Activated naive CD8-positive, alpha-beta T cell treated with anti-CD3 and anti-CD28 coated beads, Interleukin-2, amount 10 ng/mL, durations not matched to agents 7 days and 5 days (primary cell): ENCODE measurements at regions not wholly inside any gene's neighbourhood (a gene's known extent, or its start where the extent isn't known, plus 50 kb on each side); places are given as distances from the start of the nearest gene placed in this dataset.

ENCODE experiments used
- ATAC-seq: fragments of 150-1000 bp; cut with Tn5 transposase; one replicate; pipeline ENCODE4 v1.10.0; 2021; ENCODE audit warnings: low read depth, moderate library complexity
- POLR2A ChIA-PET: fragments of 350-600 bp; sonication (Branson Sonifier 250); formaldehyde crosslinking; loops from one replicate; lab custom pipeline; 2021; ENCODE audit warnings: antibody characterized with exemption; lab: Charles Lee
- DNase-seq: peaks from one replicate; pipeline ENCODE4 v3.0.0; 2021
- H3K27ac Mint-ChIP-seq: one replicate; pipeline ENCODE4 v1.8.0; 2022; ENCODE audit warnings: mild to moderate bottlenecking, mixed read lengths
- H3K27me3 Mint-ChIP-seq: one replicate; pipeline ENCODE4 v1.8.0; 2022; ENCODE audit warnings: mild to moderate bottlenecking, moderate library complexity, mixed read lengths
- H3K36me3 Mint-ChIP-seq: one replicate; pipeline ENCODE4 v1.8.0; 2021; ENCODE audit warnings: mild to moderate bottlenecking, mixed read lengths
- H3K4me1 Mint-ChIP-seq: one replicate; pipeline ENCODE4 v1.8.0; 2021; ENCODE audit warnings: mixed read lengths
- H3K4me3 Mint-ChIP-seq: one replicate; pipeline ENCODE4 v1.8.0; 2022; ENCODE audit warnings: mild to moderate bottlenecking, moderate library complexity, mixed read lengths
- H3K9me3 Mint-ChIP-seq: one replicate; pipeline ENCODE4 v1.8.0; 2021; ENCODE audit warnings: mixed read lengths

DNA sequence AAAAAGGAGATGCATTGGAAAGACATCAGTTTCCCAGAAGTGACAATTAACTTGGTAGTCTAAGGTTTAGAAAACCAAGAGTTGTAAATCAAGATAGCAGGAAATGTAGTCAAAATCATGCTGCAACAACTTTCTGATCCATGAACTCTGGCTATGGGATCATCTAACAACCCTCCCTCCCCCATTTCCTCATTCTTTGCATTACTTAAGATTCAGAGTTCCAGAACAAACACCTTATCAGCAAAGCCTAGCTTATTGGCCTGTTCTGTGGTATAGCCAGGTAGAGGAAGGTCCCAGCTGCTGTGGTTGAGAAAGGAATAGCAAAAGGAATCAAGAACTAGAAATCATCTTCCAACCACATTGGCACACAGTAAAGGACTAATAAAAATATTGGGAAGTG, 651.1 kb downstream of the METTL15 start:
- Mint-ChIP-seq H3K9me3 (peaks cover 3% of the 10 kb centered on the region), H3K27ac (no peak overlapping the region), H3K36me3 (no peaks in the 10 kb centered on the region), H3K4me1 (no peaks in the 10 kb centered on the region), H3K27me3 (no peaks in the 10 kb centered on the region), H3K4me3 (no peak overlapping the region)
- POLR2A ChIA-PET: no interaction called here
- ATAC-seq: no peak
- DNase-seq: no peak

DNA sequence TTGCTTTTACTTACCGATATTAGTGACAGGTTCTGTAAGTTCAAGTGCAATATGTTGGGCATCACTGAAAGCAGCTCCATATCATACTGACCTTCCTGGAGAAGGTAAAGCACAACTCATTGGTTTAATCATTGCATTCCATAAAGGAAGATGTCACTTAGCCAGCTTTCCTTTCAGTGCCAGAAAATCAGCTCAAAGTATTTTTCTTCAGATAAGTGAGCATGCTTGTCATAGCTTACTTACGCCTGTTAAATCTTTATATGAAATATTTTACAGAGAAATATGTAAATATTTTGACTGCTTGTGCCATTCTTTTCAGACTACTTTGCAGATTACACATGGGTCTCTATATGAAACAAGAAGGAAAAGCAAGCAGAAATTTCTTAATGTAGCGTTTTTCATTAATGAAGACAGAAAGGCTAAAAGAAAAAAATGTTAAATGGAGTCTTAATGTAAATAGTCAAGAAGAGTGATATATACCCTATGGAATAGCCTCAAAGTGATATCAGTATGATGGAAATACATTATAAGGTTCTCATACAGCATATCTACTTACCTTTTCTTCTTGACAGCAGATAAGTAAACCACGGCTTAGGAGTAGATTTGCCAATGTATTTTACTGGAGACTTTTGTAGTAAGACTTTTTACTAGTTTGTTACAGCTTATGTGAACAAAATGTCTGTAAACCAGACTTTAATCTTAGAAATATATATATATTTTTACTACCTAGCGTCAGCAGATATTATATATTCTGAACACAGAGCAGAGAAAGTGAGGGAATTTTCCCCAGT, 649.7 kb downstream of the METTL15 start:
- no peaks in the 10 kb centered on the region for H3K36me3 Mint-ChIP-seq
- H3K4me3 Mint-ChIP-seq: no peak overlapping the region
- H3K4me1 Mint-ChIP-seq: no peaks in the 10 kb centered on the region
- no peak for DNase-seq
- H3K27ac Mint-ChIP-seq: no peak overlapping the region
- ATAC-seq: no peak
- H3K27me3 Mint-ChIP-seq: no peaks in the 10 kb centered on the region
- POLR2A ChIA-PET: no interaction called here
- peaks cover 8% of the 10 kb centered on the region for H3K9me3 Mint-ChIP-seq

DNA sequence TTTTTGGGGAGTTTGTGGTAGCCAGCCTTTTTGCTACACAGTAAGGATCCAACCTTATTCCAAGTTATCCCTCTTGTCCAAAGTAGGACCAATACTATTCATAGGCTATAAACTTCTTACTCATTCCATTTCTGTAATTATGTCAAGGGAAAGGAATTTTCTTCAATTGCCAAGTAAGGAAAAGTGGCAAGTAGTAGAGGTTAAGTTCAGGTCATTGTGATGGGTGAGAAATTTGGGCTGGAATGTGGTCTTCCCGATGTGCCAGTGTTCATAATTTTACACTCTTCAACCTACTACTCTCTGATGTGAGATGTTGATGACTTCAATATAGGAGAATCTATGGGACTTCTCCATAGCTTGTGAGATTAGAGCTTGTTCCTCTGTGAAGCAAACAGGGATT, 648.8 kb downstream of the METTL15 start:
- Mint-ChIP-seq H3K27me3 (no peaks in the 10 kb centered on the region), H3K27ac (no peak overlapping the region), H3K9me3 (peaks cover 8% of the 10 kb centered on the region), H3K4me1 (no peaks in the 10 kb centered on the region), H3K4me3 (no peak overlapping the region), H3K36me3 (no peaks in the 10 kb centered on the region)
- DNase-seq (no peak), ATAC-seq (no peak)
- POLR2A ChIA-PET: no interaction called here

DNA sequence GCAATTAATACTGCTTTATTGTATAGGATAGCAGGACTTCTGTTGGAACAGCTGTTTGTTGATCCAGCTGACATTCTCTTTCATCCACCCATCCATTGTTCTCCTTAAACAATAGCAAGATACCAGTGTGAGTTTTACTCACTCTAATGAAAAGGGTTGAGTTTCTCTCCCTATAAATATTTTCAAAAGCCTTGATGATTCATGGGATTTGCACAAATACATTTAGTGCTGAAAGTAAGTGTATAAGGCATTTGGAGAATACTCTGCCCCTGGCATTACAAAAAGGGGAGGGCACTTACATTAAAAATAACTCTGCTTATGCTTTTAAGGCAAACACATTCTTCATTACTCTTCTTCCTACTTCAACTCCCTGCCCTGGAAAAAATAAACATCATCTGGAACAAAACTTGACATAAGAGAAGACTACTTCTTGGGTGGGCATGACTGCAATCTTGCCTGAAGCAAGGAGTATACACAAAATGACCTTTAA, 634.9 kb downstream of the METTL15 start:
- Mint-ChIP-seq H3K4me3 (no peak overlapping the region), H3K36me3 (no peaks in the 10 kb centered on the region), H3K27ac (no peak overlapping the region), H3K27me3 (no peaks in the 10 kb centered on the region), H3K9me3 (no peaks in the 10 kb centered on the region), H3K4me1 (no peaks in the 10 kb centered on the region)
- POLR2A ChIA-PET: no interaction called here
- DNase-seq (no peak), ATAC-seq (no peak)

DNA sequence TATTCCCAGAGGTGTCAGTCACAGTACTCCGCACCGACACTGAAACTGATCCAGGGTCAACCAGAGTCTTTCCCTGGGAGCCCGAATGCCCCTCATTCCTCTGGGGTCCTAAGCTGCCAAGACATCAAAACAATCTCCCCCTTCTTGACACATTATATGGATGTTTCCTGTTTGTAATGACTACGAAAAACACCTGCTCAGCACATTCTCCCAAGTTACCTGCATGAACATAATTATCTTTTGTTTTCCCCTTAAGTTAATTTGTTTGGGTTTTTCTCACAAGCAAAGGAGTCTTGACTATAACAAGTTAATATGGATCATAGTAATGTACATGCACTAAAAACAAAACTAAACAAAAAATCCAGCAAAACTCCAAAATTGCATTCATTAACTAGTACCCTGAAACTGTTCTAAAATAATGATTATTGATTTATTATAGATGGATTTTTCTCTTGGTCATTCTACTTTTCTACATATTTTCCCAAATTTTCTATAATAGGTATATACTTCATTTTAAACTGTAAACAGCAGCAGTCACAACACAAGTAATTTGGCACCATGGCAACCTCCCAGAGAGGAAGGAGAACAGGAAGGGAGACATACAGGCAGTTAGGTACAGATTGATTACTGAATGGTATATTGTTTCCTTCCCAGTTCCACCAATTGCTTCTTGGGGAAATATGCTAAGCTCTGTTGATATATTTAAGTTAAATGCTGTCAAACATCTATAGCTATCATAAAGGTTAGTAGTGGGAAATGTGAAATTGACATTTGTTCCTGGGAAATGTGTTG, 631.5 kb downstream of the METTL15 start:
- no peaks in the 10 kb centered on the region for H3K27me3 Mint-ChIP-seq
- POLR2A ChIA-PET: no interaction called here
- H3K36me3 Mint-ChIP-seq: no peaks in the 10 kb centered on the region
- H3K4me1 Mint-ChIP-seq: no peaks in the 10 kb centered on the region
- ATAC-seq: no peak
- no peak overlapping the region for H3K4me3 Mint-ChIP-seq
- no peaks in the 10 kb centered on the region for H3K9me3 Mint-ChIP-seq
- no peak overlapping the region for H3K27ac Mint-ChIP-seq
- DNase-seq: no peak

DNA sequence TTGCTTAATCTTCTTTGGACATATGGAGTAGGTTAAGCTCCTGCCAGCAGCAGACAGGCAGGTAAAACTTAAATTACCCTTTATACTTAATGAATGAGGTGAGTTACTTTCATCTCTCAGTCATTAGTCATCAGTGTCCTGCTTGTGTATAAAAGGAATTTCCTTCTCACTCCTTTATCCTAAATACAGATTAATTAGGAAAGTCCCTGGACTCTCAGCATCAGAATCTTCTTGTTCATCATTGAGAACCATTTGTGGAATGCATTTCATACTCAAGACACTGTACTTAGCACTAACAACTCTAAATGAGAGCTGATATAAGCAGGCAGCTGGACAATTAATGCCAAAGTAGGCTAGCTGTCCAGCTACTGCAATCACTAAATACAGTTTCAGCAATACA, 630.4 kb downstream of the METTL15 start:
- Mint-ChIP-seq H3K27ac (no peak overlapping the region), H3K27me3 (no peaks in the 10 kb centered on the region), H3K4me1 (no peaks in the 10 kb centered on the region), H3K36me3 (no peaks in the 10 kb centered on the region), H3K9me3 (peaks cover 1% of the 10 kb centered on the region), H3K4me3 (no peak overlapping the region)
- DNase-seq (no peak), ATAC-seq (no peak)
- POLR2A ChIA-PET: no interaction called here

DNA sequence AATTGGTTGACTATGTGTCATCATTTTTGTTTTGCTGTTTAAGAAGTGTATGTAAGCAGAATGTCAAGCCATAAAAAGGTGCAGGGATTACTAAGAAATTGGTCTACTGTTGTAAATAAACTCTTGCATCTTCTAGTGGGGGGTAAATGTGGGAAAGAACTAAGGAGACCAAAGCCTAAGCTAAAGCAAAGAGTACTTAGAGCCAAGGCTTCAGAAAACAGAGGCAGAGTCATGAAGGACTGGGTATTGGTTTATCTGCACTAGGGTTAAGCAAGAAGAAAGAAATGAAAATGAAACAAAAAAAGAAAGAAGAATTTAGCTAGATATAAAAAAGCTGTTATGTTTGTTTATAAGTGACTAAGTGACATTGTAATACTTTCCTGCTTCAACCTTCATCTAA, 628.1 kb downstream of the METTL15 start:
- DNase-seq: no peak
- no peaks in the 10 kb centered on the region for H3K36me3 Mint-ChIP-seq
- H3K4me3 Mint-ChIP-seq: no peak overlapping the region
- no peaks in the 10 kb centered on the region for H3K27me3 Mint-ChIP-seq
- H3K4me1 Mint-ChIP-seq: no peaks in the 10 kb centered on the region
- ATAC-seq: no peak
- peaks cover 3% of the 10 kb centered on the region for H3K9me3 Mint-ChIP-seq
- POLR2A ChIA-PET: no interaction called here
- no peak overlapping the region for H3K27ac Mint-ChIP-seq

DNA sequence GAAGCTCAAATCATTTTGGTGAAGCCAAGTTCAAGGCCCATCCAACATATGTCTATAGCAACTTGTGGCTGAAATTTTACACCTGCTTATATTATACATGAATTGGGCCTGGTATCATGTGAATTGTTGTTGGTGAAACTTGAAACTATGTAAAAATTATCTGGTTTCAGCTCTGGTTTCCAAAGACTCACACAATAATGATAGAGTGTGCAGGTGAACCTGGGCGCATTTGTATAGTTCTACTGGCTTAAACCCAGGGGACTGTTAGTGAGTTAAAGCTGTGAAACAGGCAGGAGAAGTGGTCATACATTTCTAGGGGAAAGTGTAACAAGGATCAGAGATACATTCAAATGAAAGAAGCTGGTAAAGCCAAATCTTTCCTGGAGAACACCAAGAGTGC, 627.3 kb downstream of the METTL15 start:
- no peak overlapping the region for H3K27ac Mint-ChIP-seq
- no peak for DNase-seq
- POLR2A ChIA-PET: no interaction called here
- H3K27me3 Mint-ChIP-seq: no peaks in the 10 kb centered on the region
- H3K36me3 Mint-ChIP-seq: no peaks in the 10 kb centered on the region
- H3K4me1 Mint-ChIP-seq: no peaks in the 10 kb centered on the region
- ATAC-seq: no peak
- H3K4me3 Mint-ChIP-seq: no peak overlapping the region
- H3K9me3 Mint-ChIP-seq: peaks cover 3% of the 10 kb centered on the region

DNA sequence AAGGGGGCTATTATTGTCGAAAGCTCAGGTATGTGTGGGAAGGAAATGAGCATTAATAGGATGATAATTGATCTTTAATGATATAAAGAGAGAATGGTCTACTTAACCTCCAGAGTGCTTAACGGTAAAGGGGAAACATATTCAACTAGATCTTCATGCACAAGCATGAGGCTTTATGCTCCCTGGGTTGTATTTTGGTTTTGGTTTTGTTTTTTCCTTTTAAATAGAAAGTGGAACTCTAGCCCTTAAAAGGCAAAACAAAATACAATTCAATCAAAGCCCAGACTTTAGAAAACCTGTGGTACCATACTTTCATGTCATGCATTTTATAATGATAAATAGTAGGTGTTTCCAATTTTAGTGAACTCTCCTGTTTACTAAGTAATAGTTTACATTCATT, 622.7 kb downstream of the METTL15 start:
- Mint-ChIP-seq H3K4me3 (no peak overlapping the region), H3K9me3 (peaks cover 6% of the 10 kb centered on the region), H3K4me1 (no peaks in the 10 kb centered on the region), H3K36me3 (no peaks in the 10 kb centered on the region), H3K27ac (no peak overlapping the region), H3K27me3 (no peaks in the 10 kb centered on the region)
- no peak for ATAC-seq
- DNase-seq: no peak
- POLR2A ChIA-PET: no interaction called here

DNA sequence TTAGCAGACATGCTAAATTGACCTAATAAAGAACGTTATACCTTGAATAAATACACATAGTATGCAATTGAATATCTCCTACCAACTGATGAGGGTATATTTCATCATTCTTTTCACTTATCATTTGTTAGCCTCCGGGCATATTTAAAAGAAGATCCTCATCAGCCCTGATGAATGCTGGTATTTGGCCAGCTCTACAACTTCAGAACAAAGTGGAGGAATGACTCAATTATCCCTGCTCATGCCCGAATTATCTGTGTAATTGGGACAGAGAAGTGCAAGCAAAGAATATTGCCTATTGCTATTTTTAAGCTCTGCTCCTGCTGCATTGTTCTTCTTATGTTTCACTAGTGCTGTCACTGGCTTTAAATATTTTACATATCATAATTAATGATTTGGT, 622.1 kb downstream of the METTL15 start:
- H3K36me3 Mint-ChIP-seq: no peaks in the 10 kb centered on the region
- POLR2A ChIA-PET: no interaction called here
- no peak overlapping the region for H3K27ac Mint-ChIP-seq
- H3K27me3 Mint-ChIP-seq: no peaks in the 10 kb centered on the region
- ATAC-seq (no peak), DNase-seq (no peak)
- no peak overlapping the region for H3K4me3 Mint-ChIP-seq
- H3K9me3 Mint-ChIP-seq: peaks cover 6% of the 10 kb centered on the region
- no peaks in the 10 kb centered on the region for H3K4me1 Mint-ChIP-seq

DNA sequence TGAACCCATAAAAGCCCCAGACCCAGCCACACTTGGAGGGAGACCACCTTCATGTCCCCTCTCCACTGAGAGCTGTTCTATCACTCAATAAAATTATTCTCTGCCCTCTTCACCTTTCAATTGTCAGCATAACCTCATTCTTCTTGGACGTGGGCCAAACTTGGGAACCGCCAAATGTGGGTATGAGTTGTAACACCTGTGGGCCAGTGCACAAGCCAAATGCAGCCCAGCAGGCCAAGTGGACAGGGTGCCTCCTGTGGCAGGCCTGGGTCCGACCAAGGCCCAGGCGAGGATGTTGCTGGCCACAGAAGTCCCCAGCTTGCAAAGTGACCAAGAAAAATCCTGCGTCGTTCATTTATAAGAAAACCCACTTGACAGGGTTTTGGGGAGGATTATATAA, 621.2 kb downstream of the METTL15 start:
- Mint-ChIP-seq H3K27me3 (no peaks in the 10 kb centered on the region), H3K9me3 (peaks cover 6% of the 10 kb centered on the region), H3K36me3 (no peaks in the 10 kb centered on the region), H3K4me3 (no peak overlapping the region), H3K4me1 (no peaks in the 10 kb centered on the region), H3K27ac (no peak overlapping the region)
- POLR2A ChIA-PET: no interaction called here
- ATAC-seq (no peak), DNase-seq (no peak)

DNA sequence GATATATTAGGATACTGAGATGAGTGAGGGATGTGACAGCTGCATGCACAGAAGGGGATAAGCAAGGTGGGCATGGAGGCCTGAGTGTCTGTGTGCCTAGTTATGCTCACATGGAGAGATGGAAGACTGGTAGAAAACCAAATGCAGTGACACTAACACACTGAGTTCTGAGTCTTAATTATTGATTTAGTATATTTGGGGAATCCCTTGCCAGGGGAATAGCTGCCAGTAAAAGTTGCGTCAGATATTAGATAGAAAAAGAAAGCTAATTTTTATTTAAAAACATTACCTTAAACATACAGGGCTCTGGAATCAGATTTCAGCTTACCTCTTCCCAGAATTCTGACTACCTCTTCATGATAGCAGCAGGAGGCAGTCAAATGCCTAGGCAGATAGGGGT, 620.5 kb downstream of the METTL15 start:
- ATAC-seq: no peak
- peaks cover 5% of the 10 kb centered on the region for H3K9me3 Mint-ChIP-seq
- H3K36me3 Mint-ChIP-seq: no peaks in the 10 kb centered on the region
- no peak for DNase-seq
- H3K27ac Mint-ChIP-seq: no peak overlapping the region
- no peak overlapping the region for H3K4me3 Mint-ChIP-seq
- no peaks in the 10 kb centered on the region for H3K27me3 Mint-ChIP-seq
- H3K4me1 Mint-ChIP-seq: no peaks in the 10 kb centered on the region
- POLR2A ChIA-PET: no interaction called here

DNA sequence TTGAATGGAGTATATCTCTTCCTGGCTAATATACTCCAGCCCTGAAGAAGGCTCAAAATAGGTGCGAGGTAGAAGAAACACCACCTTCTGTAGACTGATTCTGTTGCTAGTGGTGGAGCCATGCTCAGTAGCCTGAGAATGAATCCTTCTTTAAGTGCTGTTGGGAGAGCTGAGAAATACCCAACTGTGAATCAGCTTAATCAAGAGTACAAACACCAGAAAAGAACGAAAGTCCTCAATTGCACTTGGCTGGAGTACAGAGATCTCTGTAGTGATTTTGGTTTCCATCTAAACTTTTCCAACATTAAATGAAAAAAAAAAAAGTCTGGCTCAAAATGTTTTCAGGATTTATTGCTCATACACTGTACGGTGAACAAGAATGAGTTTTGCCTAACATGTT, 619.1 kb downstream of the METTL15 start:
- no peaks in the 10 kb centered on the region for H3K36me3 Mint-ChIP-seq
- no peak overlapping the region for H3K4me3 Mint-ChIP-seq
- H3K27ac Mint-ChIP-seq: no peak overlapping the region
- H3K4me1 Mint-ChIP-seq: no peaks in the 10 kb centered on the region
- no peaks in the 10 kb centered on the region for H3K27me3 Mint-ChIP-seq
- H3K9me3 Mint-ChIP-seq: peaks cover 3% of the 10 kb centered on the region
- ATAC-seq (no peak), DNase-seq (no peak)
- POLR2A ChIA-PET: no interaction called here

DNA sequence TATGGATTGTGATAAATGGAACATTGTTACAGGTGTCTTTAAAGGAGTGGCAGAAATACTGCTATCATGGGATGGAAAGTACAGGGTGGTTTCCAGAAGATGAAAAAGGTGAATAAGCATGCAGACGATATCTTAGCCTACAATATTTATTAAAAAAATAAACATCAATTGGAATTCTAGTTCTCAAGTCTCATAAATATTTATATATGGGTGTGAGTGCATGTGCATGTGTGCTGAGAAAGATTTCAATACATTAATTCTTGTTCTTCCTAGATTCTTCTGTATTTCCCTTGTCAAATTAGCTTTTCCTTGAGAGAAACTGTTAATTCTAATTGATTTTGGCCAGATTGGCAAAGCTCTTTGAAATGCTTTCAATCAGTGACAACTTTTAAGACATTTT, 618.2 kb downstream of the METTL15 start:
- Mint-ChIP-seq H3K4me1 (no peaks in the 10 kb centered on the region), H3K4me3 (no peak overlapping the region), H3K36me3 (no peaks in the 10 kb centered on the region), H3K27me3 (no peaks in the 10 kb centered on the region), H3K9me3 (peaks cover 3% of the 10 kb centered on the region), H3K27ac (no peak overlapping the region)
- DNase-seq: no peak
- POLR2A ChIA-PET: no interaction called here
- ATAC-seq: no peak
